ENCODE measurements at regions not wholly inside any gene's neighbourhood (a gene's known extent, or its start where the extent isn't known, plus 50 kb on each side); places are given as distances from the start of the nearest gene placed in this dataset.
"Not testable (repeated sequence)": the region's sequence is repeated elsewhere in the genome, so short reads cannot be mapped to it uniquely, and the experiment has no call there.

GRCh38 chr7:113197274-113197673, 78.9 kb upstream of the SMIM30 start:
- H3K4me3 ChIP-seq: no peak overlapping the region
- no peaks in the 10 kb centered on the region for H3K36me3 ChIP-seq
- TF ChIP-seq, protein P1, sequence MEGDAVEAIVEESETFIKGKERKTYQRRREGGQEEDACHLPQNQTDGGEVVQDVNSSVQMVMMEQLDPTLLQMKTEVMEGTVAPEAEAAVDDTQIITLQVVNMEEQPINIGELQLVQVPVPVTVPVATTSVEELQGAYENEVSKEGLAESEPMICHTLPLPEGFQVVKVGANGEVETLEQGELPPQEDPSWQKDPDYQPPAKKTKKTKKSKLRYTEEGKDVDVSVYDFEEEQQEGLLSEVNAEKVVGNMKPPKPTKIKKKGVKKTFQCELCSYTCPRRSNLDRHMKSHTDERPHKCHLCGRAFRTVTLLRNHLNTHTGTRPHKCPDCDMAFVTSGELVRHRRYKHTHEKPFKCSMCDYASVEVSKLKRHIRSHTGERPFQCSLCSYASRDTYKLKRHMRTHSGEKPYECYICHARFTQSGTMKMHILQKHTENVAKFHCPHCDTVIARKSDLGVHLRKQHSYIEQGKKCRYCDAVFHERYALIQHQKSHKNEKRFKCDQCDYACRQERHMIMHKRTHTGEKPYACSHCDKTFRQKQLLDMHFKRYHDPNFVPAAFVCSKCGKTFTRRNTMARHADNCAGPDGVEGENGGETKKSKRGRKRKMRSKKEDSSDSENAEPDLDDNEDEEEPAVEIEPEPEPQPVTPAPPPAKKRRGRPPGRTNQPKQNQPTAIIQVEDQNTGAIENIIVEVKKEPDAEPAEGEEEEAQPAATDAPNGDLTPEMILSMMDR (IDR thresholded peaks at IDR 0.05): no peak
- TF ChIP-seq POLR2A (IDR thresholded peaks at IDR 0.05) (no peak), EP300 (IDR thresholded peaks at IDR 0.05) (no peak)
- H3K4me1 ChIP-seq (ENCODE audit: insufficient read depth): no peaks in the 10 kb centered on the region
- intact Hi-C loops (cut with DNase I): no loop called here
- H3K27me3 ChIP-seq: no peaks in the 10 kb centered on the region
- no peak overlapping the region for H3K27ac ChIP-seq
- DNase-seq: no peak
- 43 to 65% (median 58%) methylated on average over 1 of the region's 1 CpG for WGBS, 3 donors
- no peaks in the 10 kb centered on the region for H3K9me3 ChIP-seq

- Histone ChIP-seq H3K4me1 (ENCODE audit: insufficient read depth) (no peaks in the 10 kb centered on the region), H3K4me3 (no peak overlapping the region), H3K27me3 (no peaks in the 10 kb centered on the region), H3K27ac (no peak overlapping the region), H3K9me3 (no peaks in the 10 kb centered on the region), H3K36me3 (no peaks in the 10 kb centered on the region)
- TF ChIP-seq, protein P1 (IDR thresholded peaks at IDR 0.05): no peak
- no peak for TF ChIP-seq POLR2A (IDR thresholded peaks at IDR 0.05)
- TF ChIP-seq EP300 (IDR thresholded peaks at IDR 0.05): no peak
- 32 to 46% (median 45%) methylated on average over 4 of the region's 4 CpGs for WGBS, 3 donors
- no peak for DNase-seq
- intact Hi-C loops (cut with DNase I): no loop called here
Measured at GRCh38 chr7:113188396-113188795, 70.0 kb upstream of the SMIM30 start.

- 83 to 90% (median 87%) methylated on average over 2 of the region's 2 CpGs for WGBS, 3 donors
Measured at GRCh38 chr7:113179313-113179712, 61.0 kb upstream of the SMIM30 start.

GRCh38 chr7:113176836-113177235, 58.5 kb upstream of the SMIM30 start:
- Histone ChIP-seq H3K4me3 (no peak overlapping the region), H3K4me1 (ENCODE audit: insufficient read depth) (no peaks in the 10 kb centered on the region), H3K27ac (no peak overlapping the region), H3K9me3 (no peaks in the 10 kb centered on the region), H3K36me3 (no peaks in the 10 kb centered on the region), H3K27me3 (peaks cover 2% of the 10 kb centered on the region)
- no peak for DNase-seq
- intact Hi-C loops (cut with DNase I): no loop called here
- TF ChIP-seq POLR2A (IDR thresholded peaks at IDR 0.05) (no peak), EP300 (IDR thresholded peaks at IDR 0.05) (no peak)
- TF ChIP-seq, protein P1 (IDR thresholded peaks at IDR 0.05): no peak
- WGBS, 3 donors: 84 to 92% (median 86%) methylated on average over 3 of the region's 3 CpGs

More at GRCh38 chr7:113179313-113179712, 61.0 kb upstream of the SMIM30 start:
- no peak overlapping the region for H3K27ac ChIP-seq
- H3K36me3 ChIP-seq: no peaks in the 10 kb centered on the region
- intact Hi-C loops (cut with DNase I): no loop called here
- H3K27me3 ChIP-seq: peaks cover 2% of the 10 kb centered on the region
- H3K4me1 ChIP-seq (ENCODE audit: insufficient read depth): no peaks in the 10 kb centered on the region
- H3K4me3 ChIP-seq: no peak overlapping the region
- TF ChIP-seq EP300 (IDR thresholded peaks at IDR 0.05): no peak
- TF ChIP-seq, protein P1 (IDR thresholded peaks at IDR 0.05): no peak
- no peak for TF ChIP-seq POLR2A (IDR thresholded peaks at IDR 0.05)
- H3K9me3 ChIP-seq: no peaks in the 10 kb centered on the region
- DNase-seq: no peak

DNA sequence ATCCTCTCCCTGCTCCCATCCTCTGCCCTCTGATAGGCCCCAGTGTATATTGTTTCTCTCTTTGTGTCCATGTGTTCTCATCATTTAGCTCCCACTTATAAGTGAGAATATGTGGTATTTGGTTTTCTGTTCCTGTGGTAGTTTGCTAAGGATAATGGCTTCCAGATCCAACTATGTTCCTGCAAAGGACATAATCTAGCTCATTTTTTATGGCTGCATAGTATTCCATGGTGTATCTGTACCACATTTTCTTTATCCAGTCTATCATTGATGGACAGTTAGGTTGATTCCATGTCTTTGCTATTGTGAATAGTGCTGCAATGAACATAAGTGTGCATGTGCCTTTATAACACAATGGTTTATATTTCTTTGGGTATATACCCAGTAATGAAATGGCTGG, 57.8 kb upstream of the SMIM30 start:
- H3K4me1 ChIP-seq (ENCODE audit: insufficient read depth); DNase-seq; intact Hi-C loops (cut with DNase I); H3K9me3 ChIP-seq; H3K36me3 ChIP-seq; H3K27me3 ChIP-seq; H3K4me3 ChIP-seq; H3K27ac ChIP-seq: not testable (repeated sequence)
